Astrocyte (in vitro differentiated cells and primary cell): ENCODE measurements at regions not wholly inside any gene's neighbourhood (a gene's known extent, or its start where the extent isn't known, plus 50 kb on each side); places are given as distances from the start of the nearest gene placed in this dataset.

ENCODE experiments used
- DNase-seq: peaks from one replicate; pipeline ENCODE4 v3.0.0-alpha.2; 2010; ENCODE audit warnings: low read depth
- FAIRE-seq: peaks from 2 replicates; lab custom pipeline; 2011; peaks lifted over from hg19 to GRCh38; lab: Jason Lieb, UNC
- H2AFZ ChIP-seq: 2 replicates; pipeline ENCODE4 v1.6.0; 2012; ENCODE audit warnings: low read depth, low read length, inconsistent platforms
- H3K27ac ChIP-seq: 2 replicates; pipeline ENCODE4 v1.5.1; 2011; ENCODE audit warnings: low read depth, low read length, inconsistent platforms
- H3K27me3 ChIP-seq: 2 replicates; pipeline ENCODE4 v1.6.0; 2011; ENCODE audit warnings: low read length, inconsistent platforms; ENCODE audit not compliant: insufficient read depth
- H3K36me3 ChIP-seq: 2 replicates; pipeline ENCODE4 v1.5.1; 2011; ENCODE audit warnings: low read length, inconsistent platforms; ENCODE audit not compliant: insufficient read depth
- H3K4me1 ChIP-seq: 2 replicates; pipeline ENCODE4 v1.5.1; 2011; ENCODE audit warnings: low read length, inconsistent platforms; ENCODE audit not compliant: insufficient read depth
- H3K4me2 ChIP-seq: 2 replicates; pipeline ENCODE4 v1.6.0; 2012; ENCODE audit warnings: low read length, inconsistent platforms
- H3K4me3 ChIP-seq: 2 replicates; pipeline ENCODE4 v1.5.1; 2011; ENCODE audit warnings: low read depth, mild to moderate bottlenecking, low read length, inconsistent platforms; ENCODE audit not compliant: insufficient read depth
- H3K79me2 ChIP-seq: 2 replicates; pipeline ENCODE4 v1.6.0; 2012; ENCODE audit warnings: mild to moderate bottlenecking, low read length, inconsistent platforms; ENCODE audit not compliant: insufficient read depth
- H3K9ac ChIP-seq: 2 replicates; pipeline ENCODE4 v1.6.0; 2012; ENCODE audit warnings: mild to moderate bottlenecking, low read length, inconsistent platforms
- H3K9me3 ChIP-seq: 2 replicates; pipeline ENCODE4 v1.5.1; 2012; ENCODE audit warnings: low read depth, mild to moderate bottlenecking, low read length, inconsistent platforms; ENCODE audit not compliant: insufficient read depth
- H4K20me1 ChIP-seq: 2 replicates; pipeline ENCODE4 v1.6.0; 2012; ENCODE audit warnings: low read length, inconsistent platforms; ENCODE audit not compliant: insufficient read depth
- H3K27ac Mint-ChIP-seq: one replicate; pipeline ENCODE4 v1.8.0; 2021; ENCODE audit warnings: mild to moderate bottlenecking, mixed read lengths; ENCODE audit not compliant: unreplicated experiment
- H3K27me3 Mint-ChIP-seq: one replicate; pipeline ENCODE4 v1.8.0; 2021; ENCODE audit warnings: low read depth, mixed read lengths; ENCODE audit not compliant: unreplicated experiment
- H3K36me3 Mint-ChIP-seq: one replicate; pipeline ENCODE4 v1.8.0; 2021; ENCODE audit warnings: low read depth, mixed read lengths; ENCODE audit not compliant: unreplicated experiment
- H3K4me1 Mint-ChIP-seq: one replicate; pipeline ENCODE4 v1.8.0; 2021; ENCODE audit warnings: low read depth, mixed read lengths; ENCODE audit not compliant: unreplicated experiment
- H3K4me3 Mint-ChIP-seq: one replicate; pipeline ENCODE4 v1.8.0; 2021; ENCODE audit warnings: mild to moderate bottlenecking, moderate library complexity, mixed read lengths; ENCODE audit not compliant: unreplicated experiment
- H3K9me3 Mint-ChIP-seq: one replicate; pipeline ENCODE4 v1.8.0; 2021; ENCODE audit warnings: mild to moderate bottlenecking, mixed read lengths; ENCODE audit not compliant: unreplicated experiment
- CTCF ChIP-seq: IDR thresholded peaks from 2 replicates; pipeline ENCODE4 v1.5.1; 2011; ENCODE audit warnings: low read depth, mild to moderate bottlenecking, inconsistent platforms, low read length, moderate library complexity; ENCODE audit not compliant: insufficient read depth
- EZH2 ChIP-seq: IDR thresholded peaks from 2 replicates; pipeline ENCODE4 v1.6.1; 2012; ENCODE audit warnings: mild to moderate bottlenecking, low read length, inconsistent platforms; ENCODE audit not compliant: insufficient read depth

GRCh38 chrX:39927380-39927779 lies 170.4 kb downstream of the BCOR start:
- no peaks in the 10 kb centered on the region for H4K20me1 ChIP-seq
- no peak overlapping the region for H2AFZ ChIP-seq
- no peak overlapping the region for H3K27ac Mint-ChIP-seq
- no peaks in the 10 kb centered on the region for H3K4me1 ChIP-seq
- H3K79me2 ChIP-seq = no peaks in the 10 kb centered on the region
- H3K36me3 Mint-ChIP-seq = no peaks in the 10 kb centered on the region
- FAIRE-seq (no peak), DNase-seq (no peak)
- peaks cover 24% of the 10 kb centered on the region for H3K27me3 Mint-ChIP-seq
- no peaks in the 10 kb centered on the region for H3K36me3 ChIP-seq
- no peak overlapping the region for H3K27ac ChIP-seq
- no peak overlapping the region for H3K4me2 ChIP-seq
- H3K9me3 Mint-ChIP-seq = no peaks in the 10 kb centered on the region
- TF ChIP-seq EZH2 (no peak), CTCF (no peak)
- H3K4me3 Mint-ChIP-seq = no peak overlapping the region
- H3K9ac ChIP-seq = no peak overlapping the region
- H3K4me1 Mint-ChIP-seq = no peaks in the 10 kb centered on the region
- H3K9me3 ChIP-seq = no peaks in the 10 kb centered on the region
- no peak overlapping the region for H3K4me3 ChIP-seq
- H3K27me3 ChIP-seq = no peaks in the 10 kb centered on the region

GRCh38 chrX:39928704-39929378 lies 168.9 kb downstream of the BCOR start:
- H3K79me2 ChIP-seq = no peaks in the 10 kb centered on the region
- no peaks in the 10 kb centered on the region for H3K36me3 ChIP-seq
- H3K4me3 Mint-ChIP-seq = no peak overlapping the region
- H4K20me1 ChIP-seq = no peaks in the 10 kb centered on the region
- no peaks in the 10 kb centered on the region for H3K9me3 ChIP-seq
- FAIRE-seq = no peak
- H3K4me3 ChIP-seq = no peak overlapping the region
- DNase-seq = no peak
- no peaks in the 10 kb centered on the region for H3K4me1 Mint-ChIP-seq
- no peaks in the 10 kb centered on the region for H3K4me1 ChIP-seq
- H3K9ac ChIP-seq = no peak overlapping the region
- no peak overlapping the region for H3K27ac ChIP-seq
- no peaks in the 10 kb centered on the region for H3K27me3 ChIP-seq
- H3K9me3 Mint-ChIP-seq = no peaks in the 10 kb centered on the region
- H3K27ac Mint-ChIP-seq = peak overlapping the region; percentile 34
- no peak overlapping the region for H2AFZ ChIP-seq
- no peak for TF ChIP-seq EZH2
- H3K4me2 ChIP-seq = no peak overlapping the region
- H3K27me3 Mint-ChIP-seq = peaks cover 18% of the 10 kb centered on the region
- H3K36me3 Mint-ChIP-seq = no peaks in the 10 kb centered on the region

- H3K27ac ChIP-seq = no peak overlapping the region
- no peak overlapping the region for H3K4me2 ChIP-seq
- no peaks in the 10 kb centered on the region for H4K20me1 ChIP-seq
- Mint-ChIP-seq H3K4me3 (no peak overlapping the region), H3K4me1 (no peaks in the 10 kb centered on the region), H3K9me3 (no peaks in the 10 kb centered on the region), H3K27ac (peak overlapping the region; percentile 34), H3K27me3 (peaks cover 17% of the 10 kb centered on the region), H3K36me3 (no peaks in the 10 kb centered on the region)
- no peaks in the 10 kb centered on the region for H3K9me3 ChIP-seq
- no peaks in the 10 kb centered on the region for H3K79me2 ChIP-seq
- FAIRE-seq (no peak), DNase-seq (no peak)
- no peaks in the 10 kb centered on the region for H3K4me1 ChIP-seq
- H3K27me3 ChIP-seq = no peaks in the 10 kb centered on the region
- no peaks in the 10 kb centered on the region for H3K36me3 ChIP-seq
- no peak for TF ChIP-seq CTCF
- no peak for TF ChIP-seq EZH2
- no peak overlapping the region for H3K4me3 ChIP-seq
- no peak overlapping the region for H2AFZ ChIP-seq
- no peak overlapping the region for H3K9ac ChIP-seq
These were observed 168.3 kb downstream of the BCOR start for GRCh38 chrX:39929379-39930025.
